ENCODE measurements at regions not wholly inside any gene's neighbourhood (a gene's known extent, or its start where the extent isn't known, plus 50 kb on each side); places are given as distances from the start of the nearest gene placed in this dataset.

GRCh38 chrX:122863067-122863466, 321.0 kb upstream of the GRIA3 start:
- TF ChIP-seq CTCF (IDR thresholded peaks at IDR 0.05) = no peak
- TF ChIP-seq POLR2A (IDR thresholded peaks at IDR 0.05) = no peak
- intact Hi-C loops (cut with DNase I; ENCODE audit: low total_unique reads) = no loop called here
- no peak overlapping the region for H3K4me3 ChIP-seq (ENCODE audit: low read depth, poor library complexity, severe bottlenecking)
- WGBS, 2 donors = 40 to 55% methylated on average over 3 of the region's 3 CpGs
- no peak for DNase-seq (ENCODE audit: low spot score in 2 of 2)

- TF ChIP-seq POLR2A (IDR thresholded peaks at IDR 0.05) (no peak), CTCF (IDR thresholded peaks at IDR 0.05) (no peak)
- no peak for DNase-seq (ENCODE audit: low spot score in 2 of 2)
- intact Hi-C loops (cut with DNase I; ENCODE audit: low total_unique reads) = no loop called here
- no peak overlapping the region for H3K4me3 ChIP-seq (ENCODE audit: low read depth, poor library complexity, severe bottlenecking)
- 44 to 65% methylated on average over 2 of the region's 2 CpGs for WGBS, 2 donors
These were observed 317.5 kb upstream of the GRIA3 start for GRCh38 chrX:122866532-122866931.

- WGBS, 2 donors = 30 to 32% methylated on average over 1 of the region's 1 CpG
These were observed 315.4 kb upstream of the GRIA3 start for GRCh38 chrX:122868631-122869030.

GRCh38 chrX:122869171-122869570, 314.9 kb upstream of the GRIA3 start:
- no peak for DNase-seq (ENCODE audit: low spot score in 2 of 2)
- intact Hi-C loops (cut with DNase I; ENCODE audit: low total_unique reads) = no loop called here
- WGBS, 2 donors = 78 to 93% methylated on average over 4 of the region's 4 CpGs
- no peak for TF ChIP-seq CTCF (IDR thresholded peaks at IDR 0.05)
- TF ChIP-seq POLR2A (IDR thresholded peaks at IDR 0.05) = no peak
- no peak overlapping the region for H3K4me3 ChIP-seq (ENCODE audit: low read depth, poor library complexity, severe bottlenecking)

More at GRCh38 chrX:122868631-122869030, 315.4 kb upstream of the GRIA3 start:
- no peak for TF ChIP-seq POLR2A (IDR thresholded peaks at IDR 0.05)
- no peak for DNase-seq (ENCODE audit: low spot score in 2 of 2)
- intact Hi-C loops (cut with DNase I; ENCODE audit: low total_unique reads) = no loop called here
- H3K4me3 ChIP-seq (ENCODE audit: low read depth, poor library complexity, severe bottlenecking) = no peak overlapping the region

GRCh38 chrX:122878269-122878668, 305.8 kb upstream of the GRIA3 start:
- no peak for DNase-seq (ENCODE audit: low spot score in 2 of 2)
- WGBS, 2 donors = 73 to 74% methylated on average over 2 of the region's 2 CpGs
- no peak overlapping the region for H3K4me3 ChIP-seq (ENCODE audit: low read depth, poor library complexity, severe bottlenecking)
- intact Hi-C loops (cut with DNase I; ENCODE audit: low total_unique reads) = no loop called here
- TF ChIP-seq POLR2A (IDR thresholded peaks at IDR 0.05) (no peak), CTCF (IDR thresholded peaks at IDR 0.05) (no peak)

- TF ChIP-seq CTCF (IDR thresholded peaks at IDR 0.05) (no peak), POLR2A (IDR thresholded peaks at IDR 0.05) (no peak)
- DNase-seq (ENCODE audit: low spot score in 2 of 2) = no peak
- no peak overlapping the region for H3K4me3 ChIP-seq (ENCODE audit: low read depth, poor library complexity, severe bottlenecking)
- WGBS, 2 donors = 81 to 88% methylated on average over 3 of the region's 3 CpGs
- intact Hi-C loops (cut with DNase I; ENCODE audit: low total_unique reads) = no loop called here
These were observed 303.1 kb upstream of the GRIA3 start for GRCh38 chrX:122880952-122881351.
